Calu3 (cell line): ENCODE measurements at regions not wholly inside any gene's neighbourhood (a gene's known extent, or its start where the extent isn't known, plus 50 kb on each side); places are given as distances from the start of the nearest gene placed in this dataset.

Experiments
- BruUV-seq: library from RNA; stranded (reverse); fragments of 400-500 nt; replicated peaks from 2 replicates; lab custom pipeline; 2021; lab: Mats Ljungman, UMichigan
- CTCF ChIA-PET: fragments of 300-600 bp; sonication (Branson Sonifier 250); formaldehyde crosslinking; loops from one replicate; lab custom pipeline; 2022; ENCODE audit warnings: antibody characterized with exemption; lab: Charles Lee
- DNase-seq: peaks from one replicate; pipeline ENCODE4 v3.0.0; 2022
- H3K27ac Mint-ChIP-seq: one replicate; pipeline ENCODE4 v1.8.0; 2022; ENCODE audit warnings: mixed read lengths; ENCODE audit not compliant: unreplicated experiment
- H3K27me3 Mint-ChIP-seq: one replicate; pipeline ENCODE4 v1.8.0; 2022; ENCODE audit warnings: mixed read lengths; ENCODE audit not compliant: unreplicated experiment
- H3K36me3 Mint-ChIP-seq: one replicate; pipeline ENCODE4 v1.8.0; 2022; ENCODE audit warnings: mild to moderate bottlenecking, moderate library complexity, mixed read lengths; ENCODE audit not compliant: insufficient read depth, unreplicated experiment
- H3K4me1 Mint-ChIP-seq: one replicate; pipeline ENCODE4 v1.8.0; 2022; ENCODE audit warnings: mild to moderate bottlenecking, low read depth, mixed read lengths; ENCODE audit not compliant: unreplicated experiment
- H3K4me3 Mint-ChIP-seq: one replicate; pipeline ENCODE4 v1.8.0; 2022; ENCODE audit warnings: mild to moderate bottlenecking, low read depth, moderate library complexity, mixed read lengths; ENCODE audit not compliant: unreplicated experiment
- H3K9me3 Mint-ChIP-seq: one replicate; pipeline ENCODE4 v1.8.0; 2022; ENCODE audit warnings: low read depth, mixed read lengths; ENCODE audit not compliant: unreplicated experiment
- CTCF ChIP-seq: fragments of 200-600 bp; IDR thresholded peaks from one replicate; pipeline ENCODE4 v1.8.0; 2022; ENCODE audit warnings: antibody characterized with exemption; ENCODE audit not compliant: unreplicated experiment
- intact Hi-C: fragments of 100-400 bp; cut with micrococcal nuclease; formaldehyde crosslinking; loops from one replicate; pipeline ENCODE4 v1.10.0; 2022; ENCODE audit not compliant: unreplicated experiment

GRCh38 chr7:25429731-25430130 lies 201.4 kb upstream of the NPVF start:
- no peak overlapping the region for H3K27ac Mint-ChIP-seq
- no peaks in the 10 kb centered on the region for H3K4me1 Mint-ChIP-seq
- no peaks in the 10 kb centered on the region for H3K36me3 Mint-ChIP-seq
- no peaks in the 10 kb centered on the region for H3K9me3 Mint-ChIP-seq
- CTCF ChIA-PET: no interaction called here
- DNase-seq: no peak
- H3K4me3 Mint-ChIP-seq: no peak overlapping the region
- no peak for TF ChIP-seq CTCF
- intact Hi-C loops: no loop called here
- peaks cover 79% of the 10 kb centered on the region for H3K27me3 Mint-ChIP-seq
- BruUV-seq: no TSS peak

GRCh38 chr7:25430200-25430931 lies 202.1 kb upstream of the NPVF start:
- Mint-ChIP-seq H3K4me3 (no peak overlapping the region), H3K27ac (no peak overlapping the region), H3K27me3 (peaks cover 73% of the 10 kb centered on the region), H3K9me3 (no peaks in the 10 kb centered on the region), H3K4me1 (no peaks in the 10 kb centered on the region), H3K36me3 (no peaks in the 10 kb centered on the region)
- no TSS peak for BruUV-seq
- no peak for DNase-seq
- intact Hi-C loops: no loop called here
- TF ChIP-seq CTCF: no peak
- CTCF ChIA-PET: no interaction called here

- H3K9me3 Mint-ChIP-seq: no peaks in the 10 kb centered on the region
- no peak for TF ChIP-seq CTCF
- H3K4me3 Mint-ChIP-seq: no peak overlapping the region
- peaks cover 56% of the 10 kb centered on the region for H3K27me3 Mint-ChIP-seq
- CTCF ChIA-PET: interaction anchor here (0.7 kb wide), 1 partner anchor 467 kb away, joined by 4 read pairs; no protein-coding TSS in a partner anchor
- no peak for DNase-seq
- intact Hi-C loops: no loop called here
- H3K4me1 Mint-ChIP-seq: no peaks in the 10 kb centered on the region
- no TSS peak for BruUV-seq
- no peak overlapping the region for H3K27ac Mint-ChIP-seq
- H3K36me3 Mint-ChIP-seq: no peaks in the 10 kb centered on the region
Measured at GRCh38 chr7:25431956-25432450, 203.7 kb upstream of the NPVF start.

- intact Hi-C loops: no loop called here
- H3K4me1 Mint-ChIP-seq: no peaks in the 10 kb centered on the region
- H3K4me3 Mint-ChIP-seq: no peak overlapping the region
- no peaks in the 10 kb centered on the region for H3K9me3 Mint-ChIP-seq
- no peak for TF ChIP-seq CTCF
- H3K27ac Mint-ChIP-seq: no peak overlapping the region
- no TSS peak for BruUV-seq
- CTCF ChIA-PET: interaction anchor here (0.5 to 0.7 kb wide), 2 partner anchors 156 to 466 kb away, joined by 3 to 4 read pairs; no protein-coding TSS in a partner anchor
- H3K36me3 Mint-ChIP-seq: no peaks in the 10 kb centered on the region
- DNase-seq: no peak
- peaks cover 54% of the 10 kb centered on the region for H3K27me3 Mint-ChIP-seq
Measured at GRCh38 chr7:25432807-25433206, 204.5 kb upstream of the NPVF start.
